ENCODE measurements at regions not wholly inside any gene's neighbourhood (a gene's known extent, or its start where the extent isn't known, plus 50 kb on each side); places are given as distances from the start of the nearest gene placed in this dataset.
A peak's percentile ranks its signal among the peaks of the same experiment; 100 is the strongest.

DNA sequence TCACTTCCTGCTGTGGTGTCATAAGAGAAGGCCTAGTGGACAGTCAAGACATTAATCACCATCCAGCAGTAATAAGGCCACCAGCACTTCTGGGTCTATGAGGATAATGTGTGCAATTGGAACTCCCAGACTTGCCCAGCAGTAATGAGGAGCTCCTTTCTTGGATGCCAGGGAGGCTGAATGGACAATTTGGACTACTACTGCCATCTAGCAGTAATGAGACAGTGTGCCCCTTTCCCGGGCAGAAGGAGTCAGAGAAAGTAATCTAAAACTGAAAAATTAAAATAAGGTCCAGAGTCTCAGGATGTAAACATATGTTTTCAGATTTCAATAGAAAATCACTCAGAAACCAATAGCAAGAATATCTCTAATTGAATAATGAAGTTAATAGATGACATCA, 400.4 kb downstream of the CDC14C start:
- peaks cover 4% of the 10 kb centered on the region; the same call in 1 of the 2 replicates for H3K9me3 Mint-ChIP-seq
- no peaks in the 10 kb centered on the region for H3K36me3 Mint-ChIP-seq
- peaks cover 21% of the 10 kb centered on the region for H3K4me1 Mint-ChIP-seq
- DNase-seq (ENCODE audit: low spot score) (no peak), ATAC-seq (peak; percentile 47)
- ChIA-PET POLR2A (no interaction called here), CTCF (interaction anchor here (0.6 to 1.3 kb wide), 6 partner anchors 8 to 362 kb away, joined by 3 to 10 read pairs (median 3); no protein-coding TSS in a partner anchor)
- H3K27me3 Mint-ChIP-seq (ENCODE audit: low read depth), result no peaks in the 10 kb centered on the region
- TF ChIP-seq FOXJ3 (CRISPR knock-in tag; IDR thresholded peaks at IDR 0.05; ENCODE audit: borderline replicate concordance) (no peak), ZNF396 (CRISPR knock-in tag; IDR thresholded peaks at IDR 0.05; ENCODE audit: borderline replicate concordance) (no peak)
- TF ChIP-seq, protein P1, sequence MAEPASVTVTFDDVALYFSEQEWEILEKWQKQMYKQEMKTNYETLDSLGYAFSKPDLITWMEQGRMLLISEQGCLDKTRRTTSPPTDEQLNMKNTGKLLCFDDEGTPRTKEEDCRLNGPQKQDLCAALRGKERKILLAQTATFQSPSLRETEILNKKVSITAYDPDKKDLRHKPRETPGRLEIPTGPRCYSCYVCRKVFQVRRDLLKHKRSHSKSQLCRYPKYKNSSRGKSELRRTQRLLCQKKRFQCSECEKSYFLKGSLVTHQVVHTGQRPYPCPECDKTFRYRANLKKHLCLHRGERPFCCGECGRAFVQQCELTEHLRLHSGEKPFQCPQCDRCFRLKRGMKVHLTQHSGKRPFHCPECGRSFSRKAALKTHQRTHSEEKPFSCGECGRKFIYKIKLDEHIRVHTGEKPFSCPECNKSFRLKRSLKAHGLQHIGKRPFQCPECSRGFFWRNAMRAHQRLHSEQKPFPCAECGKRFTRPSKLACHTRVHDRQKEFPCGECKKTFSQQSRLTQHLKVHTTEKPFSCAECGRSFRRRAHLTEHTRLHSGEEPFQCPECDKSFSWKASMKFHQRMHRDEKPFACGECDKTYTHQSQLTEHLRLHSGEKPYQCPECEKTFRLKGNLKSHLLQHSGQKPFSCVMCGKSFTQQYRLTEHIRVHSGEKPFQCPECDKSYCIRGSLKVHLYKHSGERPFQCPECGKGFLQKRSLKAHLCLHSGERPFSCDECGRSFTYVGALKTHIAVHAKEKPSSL (CRISPR knock-in tag; conservative IDR thresholded peaks at IDR 0.05), result no peak
- TF ChIP-seq, protein P2, sequence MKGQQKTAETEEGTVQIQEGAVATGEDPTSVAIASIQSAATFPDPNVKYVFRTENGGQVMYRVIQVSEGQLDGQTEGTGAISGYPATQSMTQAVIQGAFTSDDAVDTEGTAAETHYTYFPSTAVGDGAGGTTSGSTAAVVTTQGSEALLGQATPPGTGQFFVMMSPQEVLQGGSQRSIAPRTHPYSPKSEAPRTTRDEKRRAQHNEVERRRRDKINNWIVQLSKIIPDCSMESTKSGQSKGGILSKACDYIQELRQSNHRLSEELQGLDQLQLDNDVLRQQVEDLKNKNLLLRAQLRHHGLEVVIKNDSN (CRISPR knock-in tag; IDR thresholded peaks at IDR 0.05), result no peak
- no peak overlapping the region for H3K27ac Mint-ChIP-seq
- H3K4me3 Mint-ChIP-seq, result no peak overlapping the region

DNA sequence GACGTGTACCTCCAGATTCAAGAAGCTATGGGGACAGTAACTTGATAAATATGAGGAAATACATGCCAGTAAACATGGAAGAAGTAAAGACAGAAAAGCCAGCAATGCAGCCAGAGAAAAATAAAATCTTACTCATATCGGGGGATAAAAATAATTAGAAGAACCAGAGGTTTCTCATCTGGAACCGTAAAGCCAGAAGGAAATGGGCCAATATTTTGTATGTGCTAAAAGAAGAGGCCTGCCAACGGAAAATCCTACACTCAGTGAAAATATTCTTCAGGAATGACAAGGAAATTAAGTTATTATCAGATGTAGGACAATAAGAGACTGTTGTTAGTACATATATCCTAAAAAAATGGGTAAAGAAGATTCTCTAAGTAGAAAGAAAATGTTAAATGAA, 401.2 kb downstream of the CDC14C start:
- no peaks in the 10 kb centered on the region for H3K36me3 Mint-ChIP-seq
- ChIA-PET POLR2A (no interaction called here), CTCF (interaction anchor here (1.3 kb wide), 1 partner anchor 324 kb away, joined by 10 read pairs; no protein-coding TSS in a partner anchor)
- H3K9me3 Mint-ChIP-seq, result peaks cover 4% of the 10 kb centered on the region; the same call in 1 of the 2 replicates
- no peaks in the 10 kb centered on the region for H3K27me3 Mint-ChIP-seq (ENCODE audit: low read depth)
- H3K4me1 Mint-ChIP-seq, result peaks cover 21% of the 10 kb centered on the region
- DNase-seq (ENCODE audit: low spot score), result no peak
- no peak for TF ChIP-seq ZNF423 (CRISPR knock-in tag; IDR thresholded peaks at IDR 0.05)
- TF ChIP-seq, protein P3, sequence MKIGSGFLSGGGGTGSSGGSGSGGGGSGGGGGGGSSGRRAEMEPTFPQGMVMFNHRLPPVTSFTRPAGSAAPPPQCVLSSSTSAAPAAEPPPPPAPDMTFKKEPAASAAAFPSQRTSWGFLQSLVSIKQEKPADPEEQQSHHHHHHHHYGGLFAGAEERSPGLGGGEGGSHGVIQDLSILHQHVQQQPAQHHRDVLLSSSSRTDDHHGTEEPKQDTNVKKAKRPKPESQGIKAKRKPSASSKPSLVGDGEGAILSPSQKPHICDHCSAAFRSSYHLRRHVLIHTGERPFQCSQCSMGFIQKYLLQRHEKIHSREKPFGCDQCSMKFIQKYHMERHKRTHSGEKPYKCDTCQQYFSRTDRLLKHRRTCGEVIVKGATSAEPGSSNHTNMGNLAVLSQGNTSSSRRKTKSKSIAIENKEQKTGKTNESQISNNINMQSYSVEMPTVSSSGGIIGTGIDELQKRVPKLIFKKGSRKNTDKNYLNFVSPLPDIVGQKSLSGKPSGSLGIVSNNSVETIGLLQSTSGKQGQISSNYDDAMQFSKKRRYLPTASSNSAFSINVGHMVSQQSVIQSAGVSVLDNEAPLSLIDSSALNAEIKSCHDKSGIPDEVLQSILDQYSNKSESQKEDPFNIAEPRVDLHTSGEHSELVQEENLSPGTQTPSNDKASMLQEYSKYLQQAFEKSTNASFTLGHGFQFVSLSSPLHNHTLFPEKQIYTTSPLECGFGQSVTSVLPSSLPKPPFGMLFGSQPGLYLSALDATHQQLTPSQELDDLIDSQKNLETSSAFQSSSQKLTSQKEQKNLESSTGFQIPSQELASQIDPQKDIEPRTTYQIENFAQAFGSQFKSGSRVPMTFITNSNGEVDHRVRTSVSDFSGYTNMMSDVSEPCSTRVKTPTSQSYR (CRISPR knock-in tag; IDR thresholded peaks at IDR 0.05), result no peak
- TF ChIP-seq SMAD4 (CRISPR knock-in tag; IDR thresholded peaks at IDR 0.05), result no peak
- TF ChIP-seq, protein P4, sequence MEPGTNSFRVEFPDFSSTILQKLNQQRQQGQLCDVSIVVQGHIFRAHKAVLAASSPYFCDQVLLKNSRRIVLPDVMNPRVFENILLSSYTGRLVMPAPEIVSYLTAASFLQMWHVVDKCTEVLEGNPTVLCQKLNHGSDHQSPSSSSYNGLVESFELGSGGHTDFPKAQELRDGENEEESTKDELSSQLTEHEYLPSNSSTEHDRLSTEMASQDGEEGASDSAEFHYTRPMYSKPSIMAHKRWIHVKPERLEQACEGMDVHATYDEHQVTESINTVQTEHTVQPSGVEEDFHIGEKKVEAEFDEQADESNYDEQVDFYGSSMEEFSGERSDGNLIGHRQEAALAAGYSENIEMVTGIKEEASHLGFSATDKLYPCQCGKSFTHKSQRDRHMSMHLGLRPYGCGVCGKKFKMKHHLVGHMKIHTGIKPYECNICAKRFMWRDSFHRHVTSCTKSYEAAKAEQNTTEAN (CRISPR knock-in tag; IDR thresholded peaks at IDR 0.05), result no peak
- no peak for TF ChIP-seq KAT7 (CRISPR knock-in tag; IDR thresholded peaks at IDR 0.05; ENCODE audit: borderline replicate concordance)
- no peak for TF ChIP-seq ZNF671 (CRISPR knock-in tag; IDR thresholded peaks at IDR 0.05)
- TF ChIP-seq NFYB (CRISPR knock-in tag; conservative IDR thresholded peaks at IDR 0.05; ENCODE audit: low read depth), result no peak
- TF ChIP-seq, protein P5, sequence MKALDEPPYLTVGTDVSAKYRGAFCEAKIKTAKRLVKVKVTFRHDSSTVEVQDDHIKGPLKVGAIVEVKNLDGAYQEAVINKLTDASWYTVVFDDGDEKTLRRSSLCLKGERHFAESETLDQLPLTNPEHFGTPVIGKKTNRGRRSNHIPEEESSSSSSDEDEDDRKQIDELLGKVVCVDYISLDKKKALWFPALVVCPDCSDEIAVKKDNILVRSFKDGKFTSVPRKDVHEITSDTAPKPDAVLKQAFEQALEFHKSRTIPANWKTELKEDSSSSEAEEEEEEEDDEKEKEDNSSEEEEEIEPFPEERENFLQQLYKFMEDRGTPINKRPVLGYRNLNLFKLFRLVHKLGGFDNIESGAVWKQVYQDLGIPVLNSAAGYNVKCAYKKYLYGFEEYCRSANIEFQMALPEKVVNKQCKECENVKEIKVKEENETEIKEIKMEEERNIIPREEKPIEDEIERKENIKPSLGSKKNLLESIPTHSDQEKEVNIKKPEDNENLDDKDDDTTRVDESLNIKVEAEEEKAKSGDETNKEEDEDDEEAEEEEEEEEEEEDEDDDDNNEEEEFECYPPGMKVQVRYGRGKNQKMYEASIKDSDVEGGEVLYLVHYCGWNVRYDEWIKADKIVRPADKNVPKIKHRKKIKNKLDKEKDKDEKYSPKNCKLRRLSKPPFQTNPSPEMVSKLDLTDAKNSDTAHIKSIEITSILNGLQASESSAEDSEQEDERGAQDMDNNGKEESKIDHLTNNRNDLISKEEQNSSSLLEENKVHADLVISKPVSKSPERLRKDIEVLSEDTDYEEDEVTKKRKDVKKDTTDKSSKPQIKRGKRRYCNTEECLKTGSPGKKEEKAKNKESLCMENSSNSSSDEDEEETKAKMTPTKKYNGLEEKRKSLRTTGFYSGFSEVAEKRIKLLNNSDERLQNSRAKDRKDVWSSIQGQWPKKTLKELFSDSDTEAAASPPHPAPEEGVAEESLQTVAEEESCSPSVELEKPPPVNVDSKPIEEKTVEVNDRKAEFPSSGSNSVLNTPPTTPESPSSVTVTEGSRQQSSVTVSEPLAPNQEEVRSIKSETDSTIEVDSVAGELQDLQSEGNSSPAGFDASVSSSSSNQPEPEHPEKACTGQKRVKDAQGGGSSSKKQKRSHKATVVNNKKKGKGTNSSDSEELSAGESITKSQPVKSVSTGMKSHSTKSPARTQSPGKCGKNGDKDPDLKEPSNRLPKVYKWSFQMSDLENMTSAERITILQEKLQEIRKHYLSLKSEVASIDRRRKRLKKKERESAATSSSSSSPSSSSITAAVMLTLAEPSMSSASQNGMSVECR (CRISPR knock-in tag; IDR thresholded peaks at IDR 0.05; ENCODE audit: borderline replicate concordance), result no peak
- H3K4me3 Mint-ChIP-seq, result no peak overlapping the region
- ATAC-seq, result no peak
- no peak overlapping the region for H3K27ac Mint-ChIP-seq
